PC-3 (cell line): ENCODE measurements at regions not wholly inside any gene's neighbourhood (a gene's known extent, or its start where the extent isn't known, plus 50 kb on each side); places are given as distances from the start of the nearest gene placed in this dataset.

Source experiments
- ATAC-seq: fragments of 200-7000 bp; cut with Tn5 transposase; 2 replicates; pipeline ENCODE4 v1.9.1; 2020; ENCODE audit warnings: mild to moderate bottlenecking, moderate library complexity
- BruUV-seq: library from RNA; stranded (reverse); fragments of 400-500 nt; replicated peaks from 2 replicates; lab custom pipeline; 2021; lab: Mats Ljungman, UMichigan
- CTCF ChIA-PET: fragments of 300-600 bp; sonication (Branson Sonifier 250); formaldehyde crosslinking; loops from one replicate; lab custom pipeline; 2022; ENCODE audit warnings: antibody characterized with exemption; lab: Charles Lee
- POLR2A ChIA-PET: fragments of 300-600 bp; sonication (Branson Sonifier 250); formaldehyde crosslinking; loops from one replicate; lab custom pipeline; 2022; ENCODE audit warnings: antibody characterized with exemption; ENCODE audit not compliant: unreplicated experiment; lab: Charles Lee
- DNase-seq: peaks from one replicate; pipeline ENCODE4 v3.0.0-alpha.2; 2015
- H2AFZ ChIP-seq: fragments of 300-600 bp; sonication (generic); 2 replicates; pipeline ENCODE4 v1.6.0; 2016; ENCODE audit warnings: antibody characterized with exemption, low read length
- H3F3A ChIP-seq: fragments of 300-600 bp; sonication (generic); one replicate; pipeline ENCODE4 v1.6.0; 2017; ENCODE audit warnings: antibody characterized with exemption, low read length, control low read depth, mild to moderate bottlenecking; ENCODE audit not compliant: unreplicated experiment
- H3K27ac ChIP-seq: fragments of 300-600 bp; sonication (generic); 2 replicates; pipeline ENCODE4 v1.5.1; 2016; ENCODE audit warnings: mild to moderate bottlenecking, low read length
- H3K27me3 ChIP-seq: fragments of 300-600 bp; sonication (generic); 2 replicates; pipeline ENCODE4 v1.6.1; 2016; ENCODE audit warnings: low read length, mixed read lengths
- H3K36me3 ChIP-seq: fragments of 300-600 bp; sonication (generic); 2 replicates; pipeline ENCODE4 v1.6.1; 2016; ENCODE audit warnings: low read depth, mixed run types, low read length, mixed read lengths
- H3K4me1 ChIP-seq: fragments of 300-600 bp; sonication (generic); 2 replicates; pipeline ENCODE4 v1.5.1; 2016; ENCODE audit warnings: low read length; ENCODE audit not compliant: insufficient read depth
- H3K4me2 ChIP-seq: fragments of 300-600 bp; sonication (generic); 2 replicates; pipeline ENCODE4 v1.6.0; 2016; ENCODE audit warnings: low read length
- H3K4me3 ChIP-seq: fragments of 300-600 bp; sonication (generic); 2 replicates; pipeline ENCODE4 v1.5.1; 2016; ENCODE audit warnings: mild to moderate bottlenecking, low read length, mixed read lengths
- H3K79me2 ChIP-seq: fragments of 300-600 bp; sonication (generic); 2 replicates; pipeline ENCODE4 v1.6.1; 2017; ENCODE audit warnings: low read length, mixed read lengths
- H3K9ac ChIP-seq: fragments of 300-600 bp; sonication (generic); 2 replicates; pipeline ENCODE4 v1.6.0; 2016; ENCODE audit warnings: mild to moderate bottlenecking, low read length
- H3K9me2 ChIP-seq: fragments of 300-600 bp; sonication (generic); replicated peaks from 2 replicates; pipeline ENCODE4 v1.6.1; 2016; ENCODE audit warnings: mixed run types, low read length, mixed read lengths
- H3K9me3 ChIP-seq: fragments of 300-600 bp; sonication (generic); 2 replicates; pipeline ENCODE4 v1.6.1; 2016; ENCODE audit warnings: low read length, mixed read lengths
- H4K20me1 ChIP-seq: fragments of 300-600 bp; sonication (generic); 2 replicates; pipeline ENCODE4 v1.6.1; 2016; ENCODE audit warnings: low read length, mixed read lengths
- CTCF ChIP-seq: fragments of 300-600 bp; sonication (generic); conservative IDR thresholded peaks from 2 replicates; pipeline ENCODE4 v1.5.1; 2017; ENCODE audit warnings: antibody characterized with exemption, low read depth, mild to moderate bottlenecking, low read length
- EZH2 ChIP-seq: fragments of 300-600 bp; sonication (generic); IDR thresholded peaks from one replicate; pipeline ENCODE4 v1.6.1; 2017; ENCODE audit warnings: antibody characterized with exemption, mild to moderate bottlenecking, low read length; ENCODE audit not compliant: unreplicated experiment
- EZH2phosphoT487 ChIP-seq: fragments of 300-600 bp; sonication (generic); IDR thresholded peaks from 2 replicates; pipeline ENCODE4 v1.6.1; 2018; ENCODE audit warnings: mild to moderate bottlenecking, antibody characterized with exemption, low read length, borderline replicate concordance
- intact Hi-C: fragments of 100-400 bp; cut with micrococcal nuclease; formaldehyde crosslinking; loops from 2 replicates; pipeline ENCODE4 v1.9.0; 2023

- Histone ChIP-seq H4K20me1 (no peaks in the 10 kb centered on the region), H3K4me2 (no peak overlapping the region), H3K27ac (no peak overlapping the region), H3K9me2 (no peaks in the 10 kb centered on the region), H3F3A (no peaks in the 10 kb centered on the region), H3K27me3 (no peaks in the 10 kb centered on the region), H3K9me3 (no peaks in the 10 kb centered on the region), H3K4me1 (peaks cover 7% of the 10 kb centered on the region), H3K4me3 (no peak overlapping the region), H3K79me2 (no peaks in the 10 kb centered on the region), H3K36me3 (no peaks in the 10 kb centered on the region), H3K9ac (no peak overlapping the region), H2AFZ (no peak overlapping the region)
- TF ChIP-seq EZH2phosphoT487 (no peak), CTCF (no peak), EZH2 (no peak)
- DNase-seq (no peak), ATAC-seq (no peak)
- no TSS peak for BruUV-seq
- ChIA-PET CTCF (interaction anchor here (0.6 kb wide), 1 partner anchor 217 kb away, joined by 3 read pairs; no protein-coding TSS in a partner anchor), POLR2A (no interaction called here)
- intact Hi-C loops, result no loop called here
Observed at GRCh38 chr3:187801152-187801551, 55.9 kb upstream of the BCL6 start.

GRCh38 chr3:187802203-187802927 lies 57.1 kb upstream of the BCL6 start:
- POLR2A ChIA-PET, result no interaction called here

More at GRCh38 chr3:187802203-187802927, 57.1 kb upstream of the BCL6 start:
- H3K9me3 ChIP-seq, result no peaks in the 10 kb centered on the region
- DNase-seq (no peak), ATAC-seq (no peak)
- CTCF ChIA-PET, result no interaction called here
- no peaks in the 10 kb centered on the region for H3K27me3 ChIP-seq
- intact Hi-C loops, result no loop called here
- H3K4me1 ChIP-seq, result peaks cover 12% of the 10 kb centered on the region
- BruUV-seq, result no TSS peak
- no peaks in the 10 kb centered on the region for H3K36me3 ChIP-seq
- H3K27ac ChIP-seq, result no peak overlapping the region
- H4K20me1 ChIP-seq, result no peaks in the 10 kb centered on the region
- no peaks in the 10 kb centered on the region for H3K9me2 ChIP-seq
- no peak overlapping the region for H3K4me3 ChIP-seq
- H3F3A ChIP-seq, result no peaks in the 10 kb centered on the region
- no peak for TF ChIP-seq EZH2
- no peak for TF ChIP-seq EZH2phosphoT487
- TF ChIP-seq CTCF, result no peak
- no peak overlapping the region for H3K9ac ChIP-seq
- H3K4me2 ChIP-seq, result no peak overlapping the region
- no peak overlapping the region for H2AFZ ChIP-seq
- H3K79me2 ChIP-seq, result no peaks in the 10 kb centered on the region
